GM18499 (cell line): ENCODE measurements at regions not wholly inside any gene's neighbourhood (a gene's known extent, or its start where the extent isn't known, plus 50 kb on each side); places are given as distances from the start of the nearest gene placed in this dataset.

ENCODE experiments used
- ATAC-seq: cut with Tn5 transposase; IDR thresholded peaks from one replicate; pipeline ENCODE4 v1.9.1; 2021; ENCODE audit warnings: moderate number of reproducible peaks; ENCODE audit not compliant: insufficient read depth, unreplicated experiment

GRCh38 chr1:37127254-37127748, 93.0 kb upstream of the GRIK3 start:
- no peak for ATAC-seq

GRCh38 chr1:37128091-37128490, 93.8 kb upstream of the GRIK3 start:
- ATAC-seq = no peak

GRCh38 chr1:37130221-37130948, 96.1 kb upstream of the GRIK3 start:
- no peak for ATAC-seq

DNA sequence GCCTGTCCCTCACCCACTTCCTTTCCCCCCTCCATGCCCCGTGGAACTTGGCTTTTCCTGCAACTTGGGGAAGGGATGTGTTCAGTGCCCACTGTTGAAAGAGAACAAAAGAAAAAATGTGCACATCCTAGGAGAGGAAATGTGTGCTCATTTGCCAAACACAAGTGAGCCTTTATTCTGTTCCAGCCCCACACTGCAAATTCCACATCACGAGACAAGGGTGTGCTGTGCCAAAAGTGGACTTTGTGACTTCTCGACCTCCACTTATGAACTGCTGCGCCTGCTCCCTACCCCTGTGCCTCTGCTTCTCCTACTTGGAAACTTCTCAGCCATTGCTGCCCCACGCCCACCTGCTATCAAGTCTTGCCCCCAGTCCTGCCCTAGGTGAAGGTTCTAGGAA, 97.0 kb upstream of the GRIK3 start:
- no peak for ATAC-seq

GRCh38 chr1:37133276-37134145, 99.2 kb upstream of the GRIK3 start:
- ATAC-seq = no peak

- no peak for ATAC-seq
Observed at GRCh38 chr1:37134599-37134998, 100.3 kb upstream of the GRIK3 start.

GRCh38 chr1:37135032-37135431, 100.7 kb upstream of the GRIK3 start:
- ATAC-seq = no peak

DNA sequence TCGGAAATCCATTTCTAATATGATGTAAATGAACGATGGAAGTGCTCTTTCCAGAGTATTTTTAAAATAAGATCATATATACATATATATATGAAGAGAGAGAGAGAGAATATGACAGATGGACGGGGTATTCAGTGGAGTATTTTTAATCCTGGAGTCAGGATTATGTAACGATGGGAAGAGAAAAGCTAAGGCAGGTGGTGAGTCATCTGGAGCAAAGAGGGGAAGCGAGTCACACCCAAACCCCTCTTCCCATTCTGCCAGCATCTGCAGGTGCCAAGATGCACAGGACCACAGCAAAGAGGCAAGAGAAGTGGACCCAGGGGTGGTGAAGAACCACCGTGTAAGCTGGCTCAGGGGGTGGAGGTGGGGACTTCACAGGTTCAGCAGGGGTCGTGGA, 102.7 kb upstream of the GRIK3 start:
- ATAC-seq = no peak

- ATAC-seq = no peak
Observed at GRCh38 chr1:37137601-37138000, 103.3 kb upstream of the GRIK3 start.

GRCh38 chr1:37143800-37144199, 109.5 kb upstream of the GRIK3 start:
- no peak for ATAC-seq

DNA sequence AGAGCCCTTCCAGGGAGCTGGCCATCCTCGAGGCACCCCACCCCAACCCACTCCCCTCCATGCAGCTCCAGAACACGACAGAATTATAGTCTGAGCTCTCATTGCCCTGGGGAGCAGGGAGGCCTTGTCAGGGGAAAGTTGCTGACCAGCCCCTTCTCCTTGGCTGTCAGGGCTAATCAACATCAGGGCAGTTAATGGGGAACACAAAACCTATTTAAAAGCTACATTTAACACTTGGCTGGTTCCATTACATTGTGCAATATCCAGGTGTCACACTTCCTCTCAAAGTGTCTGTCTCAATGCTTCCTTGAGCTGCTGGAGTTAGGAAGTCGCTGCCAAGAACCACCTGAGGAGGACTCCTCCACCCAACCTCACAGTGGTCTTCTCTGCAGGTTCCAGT, 111.8 kb upstream of the GRIK3 start:
- ATAC-seq = no peak

- no peak for ATAC-seq
Observed at GRCh38 chr1:37147392-37147831, 113.1 kb upstream of the GRIK3 start.

- ATAC-seq = no peak
Observed at GRCh38 chr1:37147906-37148305, 113.6 kb upstream of the GRIK3 start.

GRCh38 chr1:37148663-37149062, 114.3 kb upstream of the GRIK3 start:
- no peak for ATAC-seq

GRCh38 chr1:37149296-37149695, 115.0 kb upstream of the GRIK3 start:
- ATAC-seq = no peak

GRCh38 chr1:37150986-37151385, 116.7 kb upstream of the GRIK3 start:
- ATAC-seq = no peak

DNA sequence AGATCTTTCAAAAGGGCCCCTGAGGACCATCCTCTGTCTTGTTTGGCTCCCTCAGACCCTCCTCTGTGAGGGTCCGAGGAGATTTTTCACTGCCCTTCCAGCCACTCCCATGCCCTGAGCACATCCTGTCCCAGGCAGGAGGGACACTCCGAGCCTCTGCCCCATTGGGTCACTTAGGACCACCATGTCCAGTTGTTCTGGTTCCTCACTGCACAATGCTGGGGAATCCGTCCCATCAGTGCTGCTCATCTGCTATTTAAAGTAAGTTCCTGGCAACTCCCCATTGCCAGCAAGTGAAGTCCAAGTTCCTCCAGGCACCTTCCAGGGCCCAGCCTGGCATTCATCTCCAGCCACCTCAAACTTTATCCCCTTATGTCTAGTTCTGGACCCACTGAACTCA, 117.5 kb upstream of the GRIK3 start:
- no peak for ATAC-seq

DNA sequence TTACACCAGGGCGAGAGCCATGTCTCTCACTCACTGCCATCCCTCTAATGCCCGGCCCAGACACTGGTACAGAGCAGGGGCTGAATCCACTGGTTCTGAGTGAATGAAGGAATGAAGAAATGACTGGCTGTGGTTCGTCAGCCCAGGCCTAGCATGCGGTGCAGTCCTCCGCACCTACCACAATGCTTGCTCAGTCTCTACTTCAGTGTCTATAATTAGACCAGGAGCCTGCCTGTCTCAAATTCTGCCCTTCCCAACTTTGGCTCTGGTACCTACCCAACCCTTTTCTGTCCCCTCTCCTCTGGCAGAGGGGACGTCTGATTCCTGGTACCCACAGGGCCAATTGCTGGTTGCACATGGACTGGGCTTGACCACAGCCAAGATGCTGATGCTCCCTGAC, 118.2 kb upstream of the GRIK3 start:
- no peak for ATAC-seq

- ATAC-seq = no peak
Observed at GRCh38 chr1:37153116-37154100, 119.1 kb upstream of the GRIK3 start.

- no peak for ATAC-seq
Observed at GRCh38 chr1:37156646-37157045, 122.3 kb upstream of the GRIK3 start.
